ENCODE measurements at regions not wholly inside any gene's neighbourhood (a gene's known extent, or its start where the extent isn't known, plus 50 kb on each side); places are given as distances from the start of the nearest gene placed in this dataset.

DNA sequence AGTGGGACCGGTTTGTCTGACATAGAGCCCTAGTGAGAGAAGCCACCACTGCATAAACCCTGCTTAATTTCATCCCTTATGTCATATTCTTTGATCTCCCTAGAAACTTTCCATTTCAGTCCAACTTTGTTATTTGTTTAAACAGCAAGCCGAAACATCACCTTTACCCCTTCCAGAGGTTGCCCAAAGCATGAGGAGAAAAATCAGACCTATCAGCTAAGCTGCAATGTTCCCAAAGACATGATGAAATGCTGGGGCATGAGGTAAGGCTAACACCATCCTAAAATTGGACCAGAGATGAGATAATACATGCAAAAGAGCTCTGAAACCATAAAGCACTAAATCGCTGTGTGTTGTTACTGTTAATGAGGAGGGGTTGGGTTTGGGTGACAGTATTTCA lies 447.9 kb upstream of the ACVR2A start:
- no peak for FAIRE-seq

- FAIRE-seq: no peak
Observed at GRCh38 chr2:147394179-147394790, 450.5 kb upstream of the ACVR2A start.

DNA sequence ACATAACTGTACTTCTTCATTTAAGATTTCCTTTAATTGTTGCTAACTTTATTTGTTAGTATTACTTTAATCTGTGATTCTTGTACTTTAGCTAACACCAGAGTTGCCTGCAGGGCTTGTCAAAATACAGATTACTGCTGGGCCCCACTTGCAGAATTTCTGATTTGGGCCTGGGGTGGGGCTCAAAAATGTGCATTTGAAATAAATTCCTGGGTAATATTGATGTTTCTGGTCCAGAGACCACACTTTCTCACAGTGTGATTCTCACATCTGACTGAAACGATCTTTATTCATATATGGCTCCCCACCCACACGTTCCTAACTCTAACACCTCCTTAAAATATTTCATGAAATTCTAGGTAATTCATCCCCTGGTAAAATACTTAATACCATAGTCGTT lies 452.6 kb upstream of the ACVR2A start:
- no peak for FAIRE-seq

DNA sequence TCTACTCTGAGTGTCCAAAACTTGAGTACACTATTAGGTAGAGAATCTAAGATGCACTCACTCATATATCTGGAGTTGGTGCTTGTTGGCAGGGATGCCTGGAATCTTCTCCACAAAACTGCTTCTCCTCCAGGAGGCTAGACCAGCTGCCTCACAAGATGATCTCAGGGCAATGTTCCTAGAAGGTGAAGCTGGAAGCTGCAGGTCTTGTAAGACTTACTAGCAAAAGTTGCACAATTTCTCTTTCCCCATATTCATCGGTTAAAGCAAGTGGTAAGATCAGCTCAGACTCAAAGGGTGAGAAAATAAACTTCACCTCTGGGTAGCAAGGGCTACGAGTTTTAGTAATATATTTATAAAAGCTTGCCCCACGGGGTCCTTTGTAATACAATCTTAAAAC lies 454.4 kb upstream of the ACVR2A start:
- no peak for FAIRE-seq

DNA sequence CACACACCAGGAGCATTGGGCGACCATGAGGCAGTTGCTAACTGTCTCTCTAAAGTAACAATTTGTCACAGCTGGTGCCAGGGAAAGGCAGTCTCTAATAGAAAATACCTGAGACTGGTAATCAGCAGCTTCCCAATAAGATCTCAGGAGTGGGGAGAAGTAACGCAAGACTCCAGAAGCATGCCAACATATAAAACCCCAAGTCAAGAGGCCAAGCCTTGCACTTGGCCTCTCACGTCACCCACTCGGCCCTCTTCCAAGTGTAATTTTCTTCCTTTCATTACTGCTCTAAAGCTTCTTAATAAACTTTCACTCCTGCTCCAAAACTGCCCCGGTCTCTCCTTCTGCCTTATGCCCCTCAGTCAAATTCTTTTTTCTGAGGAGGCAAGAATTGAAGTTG lies 455.6 kb upstream of the ACVR2A start:
- FAIRE-seq: no peak

- FAIRE-seq: no peak
Observed at GRCh38 chr2:147388217-147388616, 456.6 kb upstream of the ACVR2A start.

GRCh38 chr2:147386284-147386683 lies 458.5 kb upstream of the ACVR2A start:
- FAIRE-seq: no peak

GRCh38 chr2:147385600-147385999 lies 459.2 kb upstream of the ACVR2A start:
- FAIRE-seq: no peak

DNA sequence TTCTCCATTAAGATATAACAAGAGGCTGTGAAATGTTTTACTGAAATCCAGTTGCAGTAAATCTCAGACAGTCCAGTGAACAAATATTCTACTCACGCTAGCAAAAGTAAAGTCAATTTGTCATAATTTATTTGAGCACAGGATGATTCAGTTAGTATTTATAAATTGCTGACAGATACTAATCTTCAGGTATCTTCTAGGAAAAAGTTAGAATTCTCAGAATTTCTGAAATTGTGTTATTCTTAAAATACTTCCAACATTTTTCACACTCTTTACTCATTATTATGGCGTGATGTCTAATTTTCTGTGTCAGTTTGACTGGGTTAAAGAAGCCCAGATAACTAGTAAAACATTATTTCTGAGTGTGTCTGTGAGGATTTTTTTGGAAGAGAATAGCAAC lies 460.2 kb upstream of the ACVR2A start:
- no peak for FAIRE-seq

- peak; percentile 88 for FAIRE-seq
Observed at GRCh38 chr2:147382322-147382948, 462.4 kb upstream of the ACVR2A start.

DNA sequence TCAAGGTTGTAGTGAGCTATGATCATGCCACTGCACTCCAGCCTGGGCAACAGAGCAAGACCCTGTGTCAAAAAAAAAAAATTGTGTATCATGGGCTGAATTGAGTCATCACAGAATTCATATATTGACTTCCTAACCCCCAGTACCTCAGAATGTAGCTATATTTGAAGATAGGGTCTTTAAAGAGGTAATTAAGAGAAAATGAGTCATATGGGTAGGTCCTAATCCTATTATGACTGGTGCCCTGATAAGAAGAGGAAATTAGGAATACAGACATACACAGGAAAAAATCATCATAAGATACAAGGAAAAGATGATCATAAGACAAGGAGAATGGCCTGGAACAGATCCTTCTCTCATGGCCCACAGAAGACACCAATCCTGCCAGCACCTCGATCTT lies 466.4 kb upstream of the ACVR2A start:
- FAIRE-seq: no peak

- FAIRE-seq: no peak
Observed at GRCh38 chr2:147375073-147375472, 469.8 kb upstream of the ACVR2A start.

DNA sequence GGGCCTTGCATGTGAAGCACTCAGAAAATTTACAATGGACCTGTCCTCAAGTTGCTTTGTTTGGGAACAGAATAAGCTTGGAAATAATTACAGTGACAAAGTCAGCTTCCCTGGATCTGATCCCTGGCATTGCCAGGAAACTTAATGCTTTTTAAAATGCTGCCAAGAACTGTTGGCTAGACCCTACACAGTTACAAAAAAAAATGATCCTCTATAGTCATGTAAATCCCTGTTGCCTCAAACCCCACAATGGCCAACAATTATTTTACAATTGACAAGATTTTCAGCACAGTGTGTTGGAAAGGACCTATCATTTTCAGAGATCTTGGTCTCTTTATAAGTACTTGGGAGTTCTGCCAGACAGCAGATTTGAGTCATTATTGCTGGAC lies 470.4 kb upstream of the ACVR2A start:
- FAIRE-seq: no peak

- FAIRE-seq: no peak
Observed at GRCh38 chr2:147373800-147374422, 470.9 kb upstream of the ACVR2A start.

- no peak for FAIRE-seq
Observed at GRCh38 chr2:147368306-147368705, 476.5 kb upstream of the ACVR2A start.

GRCh38 chr2:147366279-147366678 lies 478.6 kb upstream of the ACVR2A start:
- no peak for FAIRE-seq

DNA sequence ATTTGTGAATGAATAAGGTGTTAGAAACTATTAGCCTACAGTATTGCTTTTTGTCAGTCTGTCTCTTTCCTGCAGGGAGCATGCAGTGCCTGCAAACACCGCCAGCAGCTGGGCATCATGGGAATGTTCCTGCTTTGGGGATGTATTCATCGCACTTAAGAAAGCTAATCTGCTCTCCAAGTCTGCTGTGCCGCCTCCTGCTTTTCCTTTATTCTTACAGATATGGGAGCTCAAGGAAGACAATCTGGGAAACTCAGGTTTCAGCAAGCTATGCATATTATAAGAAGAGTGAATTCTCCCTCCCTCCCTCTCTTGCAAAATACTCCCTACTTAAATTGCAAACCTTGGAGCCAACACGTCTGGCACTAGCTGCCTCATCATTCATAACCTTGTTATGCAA lies 479.2 kb upstream of the ACVR2A start:
- no peak for FAIRE-seq

GRCh38 chr2:147364597-147364996 lies 480.2 kb upstream of the ACVR2A start:
- FAIRE-seq: peak; percentile 68

DNA sequence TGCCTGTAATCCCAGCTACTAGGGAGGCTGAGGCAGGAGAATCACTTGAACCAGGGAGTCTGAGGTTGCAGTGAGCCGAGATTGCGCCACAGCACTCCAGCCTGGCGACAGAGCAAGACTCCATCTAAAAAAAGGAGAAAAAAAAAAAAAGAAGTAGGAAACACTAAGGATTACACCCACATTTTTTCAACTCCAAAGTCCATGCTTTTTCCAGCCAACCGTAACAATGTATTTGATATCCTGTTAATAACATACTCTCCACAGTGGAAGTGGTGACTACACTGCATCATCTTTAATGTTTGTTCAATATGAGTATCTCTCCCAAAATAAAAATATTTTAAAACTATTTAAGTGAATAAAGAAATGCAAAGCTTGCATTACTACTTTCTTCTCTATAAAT lies 481.6 kb upstream of the ACVR2A start:
- no peak for FAIRE-seq

GRCh38 chr2:147358375-147358774 lies 486.5 kb upstream of the ACVR2A start:
- FAIRE-seq: no peak

DNA sequence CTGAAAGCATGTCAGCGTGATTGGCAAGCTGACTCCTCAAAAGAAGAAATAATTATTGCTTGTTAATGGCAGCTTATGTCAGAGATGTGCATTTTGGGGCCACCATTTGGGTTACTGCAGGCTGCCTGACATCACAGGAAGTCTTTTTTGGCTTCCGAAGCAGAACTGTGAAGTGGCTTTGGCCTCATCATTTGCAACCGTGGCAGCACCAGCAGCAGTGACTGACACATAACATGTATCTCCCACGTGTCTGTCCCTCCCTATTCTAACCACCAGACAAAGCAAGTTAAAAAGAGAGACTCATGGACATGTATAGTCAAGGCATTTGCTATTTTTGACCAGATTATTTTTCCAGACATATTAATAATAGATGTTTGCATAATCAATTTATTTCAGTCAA lies 488.7 kb upstream of the ACVR2A start:
- FAIRE-seq: no peak

DNA sequence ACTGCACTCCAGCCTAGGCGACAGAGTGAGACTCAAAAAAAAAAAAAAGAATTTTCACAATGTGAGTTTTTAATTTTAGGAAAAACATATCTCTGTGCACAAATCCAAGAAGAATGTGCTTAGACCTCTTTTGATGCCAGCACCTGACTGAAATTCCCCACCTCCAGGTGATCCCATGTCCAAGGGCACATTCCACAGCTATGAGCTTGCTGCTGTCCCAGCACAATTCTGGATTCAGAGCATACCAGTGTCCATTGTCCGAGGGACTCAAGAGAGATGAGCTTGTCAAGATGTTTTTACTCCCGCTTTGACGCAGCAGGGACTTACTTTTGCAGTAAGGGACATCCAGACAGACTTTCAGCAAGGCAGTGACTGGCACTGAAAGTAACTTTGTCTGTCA lies 489.1 kb upstream of the ACVR2A start:
- FAIRE-seq: no peak

DNA sequence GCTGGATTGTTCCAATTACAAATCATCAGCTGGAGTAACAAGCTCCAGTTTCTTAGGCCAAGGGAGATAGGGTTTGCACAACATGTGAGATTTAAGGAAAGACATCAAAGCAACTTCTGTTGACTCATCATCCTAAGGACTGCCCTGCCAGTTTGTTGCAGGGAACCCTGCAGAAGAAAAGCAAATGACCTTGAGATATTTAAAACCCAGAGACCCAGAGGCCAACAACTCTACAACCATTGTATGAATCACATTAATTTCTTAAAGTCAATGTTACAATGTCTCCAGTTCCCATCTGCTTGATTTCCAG lies 491.8 kb upstream of the ACVR2A start:
- FAIRE-seq: no peak

DNA sequence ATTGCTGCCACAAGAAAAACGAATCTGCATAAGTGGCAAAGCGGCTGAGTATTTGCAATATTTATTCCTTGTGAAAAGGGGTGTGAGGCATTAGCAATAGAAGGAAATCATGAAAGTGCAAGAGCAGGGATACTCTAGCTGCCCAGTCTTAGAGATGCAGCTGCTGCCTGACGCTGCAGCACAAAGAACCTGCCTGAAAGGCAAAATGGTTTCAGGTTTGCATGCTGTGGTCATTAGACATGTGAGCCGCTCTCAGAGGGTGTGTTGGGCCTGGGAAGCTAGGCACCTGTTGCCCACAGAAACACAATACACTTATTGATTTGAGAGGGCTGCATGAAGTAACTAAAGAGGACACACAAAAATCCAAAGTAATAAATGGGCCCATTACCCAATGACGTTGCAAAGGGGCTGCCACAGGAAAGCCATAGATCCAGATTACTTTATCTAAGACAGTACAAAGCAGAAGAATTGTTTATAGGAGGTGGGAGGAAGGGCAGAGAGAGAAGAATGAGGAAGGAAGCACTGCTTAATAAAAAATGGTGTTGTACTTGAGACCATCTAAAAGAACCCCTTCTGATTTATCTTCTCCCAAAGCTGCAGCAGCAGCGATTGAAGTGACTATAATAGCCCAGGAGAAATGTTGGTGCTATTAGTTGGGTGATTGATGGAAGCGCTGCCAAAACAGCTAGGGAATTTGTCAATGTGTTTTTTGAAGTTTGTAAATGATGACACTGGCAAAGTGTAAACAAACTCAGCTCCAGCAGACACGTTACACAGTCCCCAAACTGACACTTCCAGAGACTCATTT lies 492.4 kb upstream of the ACVR2A start:
- no peak for FAIRE-seq

Measured in islet of Langerhans (tissue), 1 donor.